ENCODE measurements at regions not wholly inside any gene's neighbourhood (a gene's known extent, or its start where the extent isn't known, plus 50 kb on each side); places are given as distances from the start of the nearest gene placed in this dataset.

GRCh38 chr15:94815110-94815731 is 583.9 kb downstream of the MCTP2 start:
- POLR2A ChIA-PET (ENCODE audit: partially characterized antibody), result no interaction called here

GRCh38 chr15:94815914-94816313 is 584.6 kb downstream of the MCTP2 start:
- Mint-ChIP-seq H3K27ac (peak overlapping the region in 1 of 7 donors; percentile 14), H3K4me3 (no peak overlapping the region), H3K9me3 (peaks cover 0 to 8% (median 2%) of the 10 kb centered on the region in 8 donors), H3K4me1 (no peaks in the 10 kb centered on the region), H3K36me3 (no peaks in the 10 kb centered on the region), H3K27me3 (no peaks in the 10 kb centered on the region)
- CTCF ChIA-PET (ENCODE audit: partially characterized antibody), result no interaction called here
- no peaks in the 10 kb centered on the region for H3K9me3 ChIP-seq (ENCODE audit: control insufficient read depth in 1 of 2, low read length in 2 of 2)
- no peak overlapping the region for H3K27ac ChIP-seq (ENCODE audit: low read depth, low read length)
- intact Hi-C loops (cut with micrococcal nuclease), result no loop called here
- H3K36me3 ChIP-seq (ENCODE audit: insufficient read depth, low read length), result no peaks in the 10 kb centered on the region
- DNase-seq, result no peak
- no peaks in the 10 kb centered on the region for H3K4me1 ChIP-seq (ENCODE audit: insufficient read depth, low read length)
- no peak overlapping the region for H3K4me3 ChIP-seq (ENCODE audit: low read length in 2 of 2)
- no peaks in the 10 kb centered on the region for H3K27me3 ChIP-seq (ENCODE audit: insufficient read depth, low read length)
- POLR2A ChIA-PET (ENCODE audit: partially characterized antibody), result no interaction called here

More at GRCh38 chr15:94815110-94815731, 583.9 kb downstream of the MCTP2 start:
- Histone ChIP-seq H3K36me3 (ENCODE audit: insufficient read depth, low read length) (no peaks in the 10 kb centered on the region), H3K9me3 (ENCODE audit: control insufficient read depth in 1 of 2, low read length in 2 of 2) (no peaks in the 10 kb centered on the region), H3K4me1 (ENCODE audit: insufficient read depth, low read length) (no peaks in the 10 kb centered on the region), H3K4me3 (ENCODE audit: low read length in 2 of 2) (no peak overlapping the region), H3K27me3 (ENCODE audit: insufficient read depth, low read length) (no peaks in the 10 kb centered on the region), H3K27ac (ENCODE audit: low read depth, low read length) (no peak overlapping the region)
- Mint-ChIP-seq H3K4me3 (no peak overlapping the region), H3K27me3 (no peaks in the 10 kb centered on the region), H3K9me3 (peaks cover 0 to 8% (median under 1%) of the 10 kb centered on the region in 8 donors), H3K4me1 (no peaks in the 10 kb centered on the region), H3K36me3 (no peaks in the 10 kb centered on the region), H3K27ac (no peak overlapping the region)
- no peak for DNase-seq
- intact Hi-C loops (cut with micrococcal nuclease), result no loop called here
- CTCF ChIA-PET (ENCODE audit: partially characterized antibody), result no interaction called here

GRCh38 chr15:94829887-94830884 is 598.8 kb downstream of the MCTP2 start:
- H3K36me3 Mint-ChIP-seq, result no peaks in the 10 kb centered on the region
- Histone ChIP-seq H3K36me3 (ENCODE audit: insufficient read depth, low read length) (no peaks in the 10 kb centered on the region), H3K9me3 (ENCODE audit: control insufficient read depth in 1 of 2, low read length in 2 of 2) (no peaks in the 10 kb centered on the region), H3K27ac (ENCODE audit: low read depth, low read length) (no peak overlapping the region), H3K4me3 (ENCODE audit: low read length in 2 of 2) (no peak overlapping the region), H3K27me3 (ENCODE audit: insufficient read depth, low read length) (no peaks in the 10 kb centered on the region), H3K4me1 (ENCODE audit: insufficient read depth, low read length) (no peaks in the 10 kb centered on the region)
- no peak overlapping the region for H3K27ac Mint-ChIP-seq
- intact Hi-C loops (cut with micrococcal nuclease), result no loop called here
- ChIA-PET CTCF (ENCODE audit: partially characterized antibody) (no interaction called here), POLR2A (ENCODE audit: partially characterized antibody) (no interaction called here)
- H3K9me3 Mint-ChIP-seq, result peaks cover 0 to 2% (median 0%) of the 10 kb centered on the region in 8 donors
- H3K4me3 Mint-ChIP-seq, result no peak overlapping the region
- no peaks in the 10 kb centered on the region for H3K27me3 Mint-ChIP-seq
- no peaks in the 10 kb centered on the region for H3K4me1 Mint-ChIP-seq
- DNase-seq, result no peak

- peaks cover 0 to 5% (median 0%) of the 10 kb centered on the region in 8 donors for H3K9me3 Mint-ChIP-seq
- no peaks in the 10 kb centered on the region for H3K4me1 ChIP-seq (ENCODE audit: insufficient read depth, low read length)
- POLR2A ChIA-PET (ENCODE audit: partially characterized antibody), result no interaction called here
- H3K4me3 ChIP-seq (ENCODE audit: low read length in 2 of 2), result no peak overlapping the region
- no peaks in the 10 kb centered on the region for H3K36me3 ChIP-seq (ENCODE audit: insufficient read depth, low read length)
- no peaks in the 10 kb centered on the region for H3K4me1 Mint-ChIP-seq
- no peak overlapping the region for H3K4me3 Mint-ChIP-seq
- CTCF ChIA-PET (ENCODE audit: partially characterized antibody), result no interaction called here
- no peak overlapping the region for H3K27ac ChIP-seq (ENCODE audit: low read depth, low read length)
- intact Hi-C loops (cut with micrococcal nuclease), result no loop called here
- no peak for DNase-seq
- no peaks in the 10 kb centered on the region for H3K27me3 Mint-ChIP-seq
- no peaks in the 10 kb centered on the region for H3K27me3 ChIP-seq (ENCODE audit: insufficient read depth, low read length)
- H3K27ac Mint-ChIP-seq, result no peak overlapping the region
- no peaks in the 10 kb centered on the region for H3K36me3 Mint-ChIP-seq
- H3K9me3 ChIP-seq (ENCODE audit: control insufficient read depth in 1 of 2, low read length in 2 of 2), result no peaks in the 10 kb centered on the region
Observed at GRCh38 chr15:94834000-94834399, 602.6 kb downstream of the MCTP2 start.

- no peaks in the 10 kb centered on the region for H3K27me3 ChIP-seq (ENCODE audit: insufficient read depth, low read length)
- ChIA-PET POLR2A (ENCODE audit: partially characterized antibody) (no interaction called here), CTCF (ENCODE audit: partially characterized antibody) (no interaction called here)
- no peaks in the 10 kb centered on the region for H3K9me3 ChIP-seq (ENCODE audit: control insufficient read depth in 1 of 2, low read length in 2 of 2)
- H3K27me3 Mint-ChIP-seq, result no peaks in the 10 kb centered on the region
- no peak overlapping the region for H3K27ac Mint-ChIP-seq
- no peak for DNase-seq
- no peak overlapping the region for H3K4me3 Mint-ChIP-seq
- H3K4me1 ChIP-seq (ENCODE audit: insufficient read depth, low read length), result no peaks in the 10 kb centered on the region
- intact Hi-C loops (cut with micrococcal nuclease), result no loop called here
- H3K4me1 Mint-ChIP-seq, result no peaks in the 10 kb centered on the region
- no peak overlapping the region for H3K4me3 ChIP-seq (ENCODE audit: low read length in 2 of 2)
- H3K9me3 Mint-ChIP-seq, result peaks cover 0 to 5% (median 0%) of the 10 kb centered on the region in 8 donors
- no peak overlapping the region for H3K27ac ChIP-seq (ENCODE audit: low read depth, low read length)
- H3K36me3 ChIP-seq (ENCODE audit: insufficient read depth, low read length), result no peaks in the 10 kb centered on the region
- no peaks in the 10 kb centered on the region for H3K36me3 Mint-ChIP-seq
Observed at GRCh38 chr15:94834494-94834893, 603.1 kb downstream of the MCTP2 start.

GRCh38 chr15:94838281-94838680 is 606.9 kb downstream of the MCTP2 start:
- H3K4me1 ChIP-seq (ENCODE audit: insufficient read depth, low read length), result no peaks in the 10 kb centered on the region
- H3K9me3 Mint-ChIP-seq, result peaks cover 0 to 13% (median 2%) of the 10 kb centered on the region in 8 donors
- no peak overlapping the region for H3K4me3 Mint-ChIP-seq
- DNase-seq, result no peak
- H3K27me3 Mint-ChIP-seq, result peaks cover under 1 to 2% of the 10 kb centered on the region in 2 donors
- H3K36me3 ChIP-seq (ENCODE audit: insufficient read depth, low read length), result no peaks in the 10 kb centered on the region
- ChIA-PET CTCF (ENCODE audit: partially characterized antibody) (no interaction called here), POLR2A (ENCODE audit: partially characterized antibody) (no interaction called here)
- H3K27ac ChIP-seq (ENCODE audit: low read depth, low read length), result no peak overlapping the region
- no peak overlapping the region for H3K27ac Mint-ChIP-seq
- H3K27me3 ChIP-seq (ENCODE audit: insufficient read depth, low read length), result no peaks in the 10 kb centered on the region
- no peaks in the 10 kb centered on the region for H3K9me3 ChIP-seq (ENCODE audit: control insufficient read depth in 1 of 2, low read length in 2 of 2)
- no peaks in the 10 kb centered on the region for H3K36me3 Mint-ChIP-seq
- H3K4me1 Mint-ChIP-seq, result no peaks in the 10 kb centered on the region
- no peak overlapping the region for H3K4me3 ChIP-seq (ENCODE audit: low read length in 2 of 2)
- intact Hi-C loops (cut with micrococcal nuclease), result no loop called here

GRCh38 chr15:94840794-94841783 is 609.7 kb downstream of the MCTP2 start:
- H3K27ac Mint-ChIP-seq, result no peak overlapping the region
- intact Hi-C loops (cut with micrococcal nuclease), result no loop called here
- H3K36me3 ChIP-seq (ENCODE audit: insufficient read depth, low read length), result no peaks in the 10 kb centered on the region
- no peak overlapping the region for H3K4me3 Mint-ChIP-seq
- H3K27ac ChIP-seq (ENCODE audit: low read depth, low read length), result no peak overlapping the region
- peaks cover 0 to 11% (median 8%) of the 10 kb centered on the region in 8 donors for H3K9me3 Mint-ChIP-seq
- no peaks in the 10 kb centered on the region for H3K36me3 Mint-ChIP-seq
- ChIA-PET CTCF (ENCODE audit: partially characterized antibody) (no interaction called here), POLR2A (ENCODE audit: partially characterized antibody) (no interaction called here)
- H3K27me3 ChIP-seq (ENCODE audit: insufficient read depth, low read length), result no peaks in the 10 kb centered on the region
- H3K27me3 Mint-ChIP-seq, result peaks cover 13 to 16% of the 10 kb centered on the region in 2 donors
- no peak overlapping the region for H3K4me3 ChIP-seq (ENCODE audit: low read length in 2 of 2)
- H3K9me3 ChIP-seq (ENCODE audit: control insufficient read depth in 1 of 2, low read length in 2 of 2), result no peaks in the 10 kb centered on the region
- H3K4me1 ChIP-seq (ENCODE audit: insufficient read depth, low read length), result no peaks in the 10 kb centered on the region
- no peaks in the 10 kb centered on the region for H3K4me1 Mint-ChIP-seq
- no peak for DNase-seq

Data from CD4-positive, alpha-beta memory T cell (primary cell).